SK-N-SH treated with all-trans-retinoic acid at 6 μM for 48 hours (cell line): ENCODE measurements at regions not wholly inside any gene's neighbourhood (a gene's known extent, or its start where the extent isn't known, plus 50 kb on each side); places are given as distances from the start of the nearest gene placed in this dataset.

Experiments used
- CSRNP3 ChIP-seq: fragments of 250-450 bp; sonication (Bioruptor Pico); IDR thresholded peaks from 2 replicates; pipeline ENCODE4 v1.5.1; 2021; ENCODE audit warnings: mild to moderate bottlenecking, moderate library complexity
- OSR1 ChIP-seq: fragments of 250-450 bp; sonication (Bioruptor Pico); IDR thresholded peaks from 2 replicates; pipeline ENCODE4 v1.8.0; 2022; ENCODE audit warnings: moderate library complexity, mild to moderate bottlenecking, inconsistent platforms
- TCF4 ChIP-seq: fragments of 250-450 bp; sonication (Bioruptor Pico); IDR thresholded peaks from 2 replicates; pipeline ENCODE4 v1.8.0; 2021; ENCODE audit warnings: mild to moderate bottlenecking, moderate library complexity, borderline replicate concordance

- TF ChIP-seq OSR1 (CRISPR knock-in tag) (no peak), TCF4 (CRISPR knock-in tag) (no peak), CSRNP3 (CRISPR knock-in tag) (no peak)
Observed at GRCh38 chr9:2904242-2904930, 60.5 kb upstream of the PUM3 start (continued).
